H9 (cell line): ENCODE measurements at regions not wholly inside any gene's neighbourhood (a gene's known extent, or its start where the extent isn't known, plus 50 kb on each side); places are given as distances from the start of the nearest gene placed in this dataset.

ENCODE experiments used
- DNase-seq: peaks from one replicate; pipeline ENCODE4 v3.0.0-alpha.2; 2017
- H2AFZ ChIP-seq: one replicate; pipeline ENCODE4 v1.6.1; 2013; ENCODE audit warnings: mild to moderate bottlenecking, low read length, control low read depth, moderate library complexity
- H2AK5ac ChIP-seq: 2 replicates; pipeline ENCODE4 v1.6.1; 2013; ENCODE audit warnings: low read length, control low read depth, mixed read lengths; ENCODE audit not compliant: insufficient read length
- H2BK120ac ChIP-seq: one replicate; pipeline ENCODE4 v1.6.1; 2013; ENCODE audit warnings: low read depth, mild to moderate bottlenecking, low read length, control low read depth, inconsistent platforms; ENCODE audit not compliant: poor library complexity, severe bottlenecking
- H2BK12ac ChIP-seq: 2 replicates; pipeline ENCODE4 v1.6.1; 2013; ENCODE audit warnings: low read length, control low read depth, mixed read lengths, low read depth; ENCODE audit not compliant: insufficient read length
- H2BK15ac ChIP-seq: 2 replicates; pipeline ENCODE4 v1.6.1; 2013; ENCODE audit warnings: low read depth, low read length, control low read depth
- H2BK20ac ChIP-seq: one replicate; pipeline ENCODE4 v1.6.1; 2013; ENCODE audit warnings: low read depth, mild to moderate bottlenecking, low read length, control low read depth, inconsistent platforms; ENCODE audit not compliant: poor library complexity, severe bottlenecking
- H2BK5ac ChIP-seq: 2 replicates; pipeline ENCODE4 v1.6.1; 2013; ENCODE audit warnings: low read length, control low read depth, mixed read lengths; ENCODE audit not compliant: insufficient read length
- H3K14ac ChIP-seq: 2 replicates; pipeline ENCODE4 v1.6.1; 2013; ENCODE audit warnings: low read length, control low read depth; ENCODE audit not compliant: insufficient read depth
- H3K18ac ChIP-seq: 2 replicates; pipeline ENCODE4 v1.6.1; 2013; ENCODE audit warnings: low read depth, mild to moderate bottlenecking, mixed read lengths, low read length, control low read depth; ENCODE audit not compliant: insufficient read length
- H3K23ac ChIP-seq: 2 replicates; pipeline ENCODE4 v1.6.1; 2013; ENCODE audit warnings: low read length, control low read depth, mixed read lengths, low read depth; ENCODE audit not compliant: insufficient read length
- H3K23me2 ChIP-seq: 2 replicates; pipeline ENCODE4 v1.6.1; 2013; ENCODE audit warnings: low read depth, mild to moderate bottlenecking, mixed read lengths, low read length, control low read depth; ENCODE audit not compliant: insufficient read length, poor library complexity, severe bottlenecking
- H3K27ac ChIP-seq: 2 replicates; pipeline ENCODE4 v1.5.1; 2013; ENCODE audit warnings: low read length, control low read depth, mixed read lengths, low read depth; ENCODE audit not compliant: insufficient read length
- H3K27me3 ChIP-seq: 2 replicates; pipeline ENCODE4 v1.6.1; 2013; ENCODE audit warnings: low read length, control low read depth, inconsistent platforms; ENCODE audit not compliant: insufficient read depth
- H3K4ac ChIP-seq: 2 replicates; pipeline ENCODE4 v1.6.1; 2013; ENCODE audit warnings: low read depth, mild to moderate bottlenecking, control low read depth, inconsistent platforms, low read length, moderate library complexity
- H3K4me1 ChIP-seq: 2 replicates; pipeline ENCODE4 v1.6.1; 2013; ENCODE audit warnings: low read length, control low read depth, inconsistent platforms; ENCODE audit not compliant: insufficient read depth
- H3K4me2 ChIP-seq: 2 replicates; pipeline ENCODE4 v1.6.1; 2013; ENCODE audit warnings: low read length, control low read depth, mixed read lengths; ENCODE audit not compliant: insufficient read length, insufficient read depth
- H3K56ac ChIP-seq: 2 replicates; pipeline ENCODE4 v1.6.1; 2013; ENCODE audit warnings: low read depth, mild to moderate bottlenecking, mixed read lengths, low read length, control low read depth; ENCODE audit not compliant: insufficient read length
- H3K79me1 ChIP-seq: 2 replicates; pipeline ENCODE4 v1.6.1; 2013; ENCODE audit warnings: low read depth, mild to moderate bottlenecking, moderate library complexity, low read length, control low read depth, inconsistent platforms; ENCODE audit not compliant: insufficient read depth, poor library complexity, severe bottlenecking
- H3K79me2 ChIP-seq: 2 replicates; pipeline ENCODE4 v1.6.1; 2013; ENCODE audit warnings: low read length, control low read depth, inconsistent platforms; ENCODE audit not compliant: insufficient read depth
- H3K9ac ChIP-seq: 2 replicates; pipeline ENCODE4 v1.6.1; 2013; ENCODE audit warnings: low read length, control low read depth, mixed read lengths; ENCODE audit not compliant: insufficient read length; ENCODE audit errors: extremely low read depth
- H3K9me3 ChIP-seq: one replicate; pipeline ENCODE4 v1.6.1; 2013; ENCODE audit warnings: low read depth, low read length, inconsistent platforms; ENCODE audit not compliant: control insufficient read depth
- H3T11ph ChIP-seq: one replicate; pipeline ENCODE4 v1.6.1; 2013; ENCODE audit warnings: mild to moderate bottlenecking, low read length, control low read depth, inconsistent platforms
- H4K20me1 ChIP-seq: one replicate; pipeline ENCODE4 v1.6.1; 2013; ENCODE audit not compliant: control insufficient read depth, insufficient read length, insufficient read depth
- H4K5ac ChIP-seq: 2 replicates; pipeline ENCODE4 v1.6.1; 2013; ENCODE audit warnings: low read depth, mild to moderate bottlenecking, mixed read lengths, low read length, control low read depth; ENCODE audit not compliant: insufficient read length
- H4K8ac ChIP-seq: replicated peaks from 2 replicates; pipeline ENCODE4 v1.6.1; 2013; ENCODE audit warnings: low read length, control low read depth, mixed read lengths, low read depth; ENCODE audit not compliant: insufficient read length
- H4K91ac ChIP-seq: 2 replicates; pipeline ENCODE4 v1.6.1; 2013; ENCODE audit warnings: low read depth, mild to moderate bottlenecking, moderate library complexity, mixed read lengths, low read length, control low read depth; ENCODE audit not compliant: insufficient read length
- H3K27ac Mint-ChIP-seq, 3 experiments: 2 replicates in 2 of 3; 3 replicates in 1 of 3; pipeline ENCODE4 v1.8.0; 2020 to 2021; ENCODE audit warnings: mixed read lengths in 3 of 3, mild to moderate bottlenecking in 1 of 3, moderate library complexity in 1 of 3
- H3K27me3 Mint-ChIP-seq: 2 replicates; pipeline ENCODE4 v1.8.0; 2021; ENCODE audit warnings: low read depth, mild to moderate bottlenecking, moderate library complexity, mixed read lengths
- H3K36me3 Mint-ChIP-seq, 3 experiments: 2 replicates in 2 of 3; 3 replicates in 1 of 3; pipeline ENCODE4 v1.8.0; 2020 to 2021; ENCODE audit warnings: low read depth in 3 of 3, mixed read lengths in 3 of 3; ENCODE audit not compliant: insufficient read depth in 1 of 3
- H3K4me1 Mint-ChIP-seq, 2 experiments: 2 replicates each; pipeline ENCODE4 v1.8.0; 2020; ENCODE audit warnings: mixed read lengths in 2 of 2
- H3K4me3 Mint-ChIP-seq, 2 experiments: 2 replicates in 1 of 2; 3 replicates in 1 of 2; pipeline ENCODE4 v1.8.0; 2020 to 2021; ENCODE audit warnings: mild to moderate bottlenecking in 2 of 2, mixed read lengths in 2 of 2, moderate library complexity in 1 of 2
- H3K9me3 Mint-ChIP-seq, 2 experiments: 2 replicates in 1 of 2; 3 replicates in 1 of 2; pipeline ENCODE4 v1.8.0; 2020; ENCODE audit warnings: mild to moderate bottlenecking in 2 of 2, mixed read lengths in 2 of 2, moderate library complexity in 1 of 2
- CTCF ChIP-seq: fragments of 200-600 bp; sonication (generic); conservative IDR thresholded peaks from 3 replicates; pipeline ENCODE4 v1.8.0; 2021; ENCODE audit warnings: antibody characterized with exemption, mild to moderate bottlenecking
- WGBS: extraction: QIAGEN DNeasy Blood & Tissue Kit; methylation state at CpG from one replicate; pipeline ENCODE4 v1.1.7; 2013; ENCODE audit warnings: missing lambda C conversion rate, low lambda C conversion rate, mixed read lengths; ENCODE audit not compliant: insufficient read length; ENCODE audit errors: extremely low coverage; 5-methylcytosine and 5-hydroxymethylcytosine counted together

GRCh38 chr13:105193026-105193425, 1342.4 kb downstream of the EFNB2 start:
- Histone ChIP-seq H3K23ac (no peak overlapping the region), H3K27ac (no peak overlapping the region), H4K20me1 (no peaks in the 10 kb centered on the region), H3K79me1 (no peaks in the 10 kb centered on the region), H3K27me3 (no peaks in the 10 kb centered on the region), H3K4me1 (no peaks in the 10 kb centered on the region), H3K23me2 (no peaks in the 10 kb centered on the region), H3T11ph (no peak overlapping the region), H2AFZ (no peak overlapping the region), H3K56ac (no peak overlapping the region), H3K9ac (no peak overlapping the region), H3K14ac (no peak overlapping the region), H3K4ac (no peak overlapping the region), H4K8ac (no peak overlapping the region), H2BK12ac (no peak overlapping the region), H2AK5ac (no peak overlapping the region), H3K9me3 (no peaks in the 10 kb centered on the region), H2BK20ac (no peak overlapping the region), H4K5ac (no peak overlapping the region), H2BK15ac (no peak overlapping the region), H2BK5ac (no peak overlapping the region), H4K91ac (no peak overlapping the region), H2BK120ac (no peak overlapping the region), H3K4me2 (no peak overlapping the region), H3K79me2 (no peaks in the 10 kb centered on the region), H3K18ac (no peak overlapping the region)
- no peak for DNase-seq
- H3K4me3 Mint-ChIP-seq, result no peak overlapping the region
- H3K27me3 Mint-ChIP-seq, result no peaks in the 10 kb centered on the region
- WGBS, result no CpG with 5 or more reads among the region's 5 CpGs
- no peaks in the 10 kb centered on the region for H3K9me3 Mint-ChIP-seq
- no peak overlapping the region for H3K27ac Mint-ChIP-seq
- H3K4me1 Mint-ChIP-seq, result peaks cover 3 to 6% of the 10 kb centered on the region in 2 experiments; a peak in 1 of 4 replicates
- no peaks in the 10 kb centered on the region for H3K36me3 Mint-ChIP-seq
- TF ChIP-seq CTCF, result no peak
